Endodermal cell (in vitro differentiated cells): ENCODE measurements at regions not wholly inside any gene's neighbourhood (a gene's known extent, or its start where the extent isn't known, plus 50 kb on each side); places are given as distances from the start of the nearest gene placed in this dataset.

Source experiments
- DNase-seq: peaks from one replicate; pipeline ENCODE4 v3.0.0-alpha.2; 2017
- H3K27ac ChIP-seq: 2 replicates; pipeline ENCODE4 v1.5.1; 2013; ENCODE audit warnings: mild to moderate bottlenecking, low read depth, low read length, moderate library complexity
- H3K27me3 ChIP-seq: 2 replicates; pipeline ENCODE4 v1.6.1; 2013; ENCODE audit warnings: mild to moderate bottlenecking, low read length, moderate library complexity; ENCODE audit not compliant: insufficient read depth, control insufficient read depth, poor library complexity, severe bottlenecking
- H3K36me3 ChIP-seq: 2 replicates; pipeline ENCODE4 v1.7.0; 2013; ENCODE audit warnings: mild to moderate bottlenecking, low read length, moderate library complexity; ENCODE audit not compliant: control insufficient read depth, insufficient read depth
- H3K4me1 ChIP-seq: one replicate; pipeline ENCODE4 v1.7.0; 2013; ENCODE audit warnings: low read length; ENCODE audit not compliant: control insufficient read depth, insufficient read depth
- H3K4me3 ChIP-seq: 2 replicates; pipeline ENCODE4 v1.5.1; 2013; ENCODE audit warnings: mild to moderate bottlenecking, low read length, moderate library complexity
- H3K9ac ChIP-seq: 2 replicates; pipeline ENCODE4 v1.6.1; 2013; ENCODE audit warnings: mild to moderate bottlenecking, low read length, moderate library complexity; ENCODE audit not compliant: poor library complexity, severe bottlenecking; ENCODE audit errors: extremely low read depth
- H3K9me3 ChIP-seq: 2 replicates; pipeline ENCODE4 v1.6.1; 2013; ENCODE audit warnings: mild to moderate bottlenecking, low read length, moderate library complexity; ENCODE audit not compliant: control insufficient read depth
- H3K27ac Mint-ChIP-seq: 2 replicates; pipeline ENCODE4 v1.8.0; 2020; ENCODE audit warnings: mixed read lengths
- H3K27me3 Mint-ChIP-seq: 2 replicates; pipeline ENCODE4 v1.8.0; 2021; ENCODE audit warnings: mild to moderate bottlenecking, mixed read lengths; ENCODE audit not compliant: insufficient read depth
- H3K36me3 Mint-ChIP-seq: 2 replicates; pipeline ENCODE4 v1.8.0; 2020; ENCODE audit warnings: low read depth, mixed read lengths
- H3K4me1 Mint-ChIP-seq: 2 replicates; pipeline ENCODE4 v1.8.0; 2020; ENCODE audit warnings: mixed read lengths
- H3K4me3 Mint-ChIP-seq: 2 replicates; pipeline ENCODE4 v1.8.0; 2020; ENCODE audit warnings: mild to moderate bottlenecking, moderate library complexity, mixed read lengths
- H3K9me3 Mint-ChIP-seq: 2 replicates; pipeline ENCODE4 v1.8.0; 2020; ENCODE audit warnings: mild to moderate bottlenecking, mixed read lengths
- CTCF ChIP-seq: fragments of 200-600 bp; sonication (generic); conservative IDR thresholded peaks from 2 replicates; pipeline ENCODE4 v1.5.0; 2021; ENCODE audit warnings: antibody characterized with exemption, mild to moderate bottlenecking
- WGBS, 2 experiments: methylation state at CpG; one replicate each; pipeline versions ENCODE4 v1.1.5 to v1.1.7; 2013; ENCODE audit warnings: missing lambda C conversion rate in 2 of 2, mixed read lengths in 1 of 2; ENCODE audit not compliant: insufficient coverage in 1 of 2, insufficient read length in 1 of 2; 5-methylcytosine and 5-hydroxymethylcytosine counted together

GRCh38 chr5:143931986-143932385 is 120.0 kb downstream of the HMHB1 start:
- Mint-ChIP-seq H3K27me3 (no peaks in the 10 kb centered on the region), H3K27ac (no peak overlapping the region), H3K4me1 (peaks cover 23% of the 10 kb centered on the region), H3K9me3 (peaks cover 11% of the 10 kb centered on the region), H3K36me3 (peaks cover 6% of the 10 kb centered on the region), H3K4me3 (no peak overlapping the region)
- no peak for DNase-seq
- Histone ChIP-seq H3K9me3 (peaks cover 40% of the 10 kb centered on the region), H3K4me3 (no peak overlapping the region), H3K4me1 (no peaks in the 10 kb centered on the region), H3K27ac (no peak overlapping the region), H3K27me3 (no peaks in the 10 kb centered on the region), H3K9ac (no peak overlapping the region), H3K36me3 (no peaks in the 10 kb centered on the region)
- no peak for TF ChIP-seq CTCF
- 78% methylated on average over 1 of the region's 1 CpG; no CpG with 5 or more reads in 1 of the 2 experiments for WGBS, 2 experiments

GRCh38 chr5:143932584-143932983 is 120.6 kb downstream of the HMHB1 start:
- no peak for TF ChIP-seq CTCF
- Histone ChIP-seq H3K27me3 (no peaks in the 10 kb centered on the region), H3K4me1 (no peaks in the 10 kb centered on the region), H3K27ac (no peak overlapping the region), H3K36me3 (no peaks in the 10 kb centered on the region), H3K9me3 (peaks cover 34% of the 10 kb centered on the region), H3K9ac (no peak overlapping the region), H3K4me3 (no peak overlapping the region)
- no peak for DNase-seq
- Mint-ChIP-seq H3K9me3 (peaks cover 10% of the 10 kb centered on the region), H3K27ac (no peak overlapping the region), H3K27me3 (no peaks in the 10 kb centered on the region), H3K4me1 (peaks cover 23% of the 10 kb centered on the region), H3K4me3 (no peak overlapping the region), H3K36me3 (peaks cover 5% of the 10 kb centered on the region)
- 94 to 100% methylated on average over 1 of the region's 1 CpG for WGBS, 2 experiments

GRCh38 chr5:143933451-143933850 is 121.5 kb downstream of the HMHB1 start:
- Histone ChIP-seq H3K9me3 (peaks cover 26% of the 10 kb centered on the region), H3K4me3 (no peak overlapping the region), H3K27ac (no peak overlapping the region), H3K36me3 (no peaks in the 10 kb centered on the region), H3K27me3 (no peaks in the 10 kb centered on the region), H3K9ac (no peak overlapping the region), H3K4me1 (no peaks in the 10 kb centered on the region)
- Mint-ChIP-seq H3K27me3 (no peaks in the 10 kb centered on the region), H3K4me1 (peaks cover 23% of the 10 kb centered on the region), H3K4me3 (no peak overlapping the region), H3K9me3 (peaks cover 5% of the 10 kb centered on the region), H3K27ac (no peak overlapping the region), H3K36me3 (no peaks in the 10 kb centered on the region)
- WGBS, 2 experiments = 40 to 75% methylated on average over 1 to 3 of the region's 3 CpGs
- TF ChIP-seq CTCF = no peak
- DNase-seq = no peak
